Lower leg skin (tissue), 4 donors: ENCODE measurements at regions not wholly inside any gene's neighbourhood (a gene's known extent, or its start where the extent isn't known, plus 50 kb on each side); places are given as distances from the start of the nearest gene placed in this dataset.

Experiments used
- DNase-seq, 2 donors: peaks; one replicate each; pipeline ENCODE4 v3.0.0-alpha.2; 2019; ENCODE audit warnings: low spot score in 2 of 2
- H3K4me3 ChIP-seq: fragments of 200-600 bp; sonication (generic); 2 replicates; pipeline ENCODE4 v1.5.1; 2017; ENCODE audit warnings: mild to moderate bottlenecking, low read depth; ENCODE audit not compliant: poor library complexity, severe bottlenecking
- CTCF ChIP-seq, 3 donors: fragments of 450-650 bp; IDR thresholded peaks; one replicate each; pipeline ENCODE4 v1.5.1; 2016; ENCODE audit warnings: antibody characterized with exemption in 3 of 3, mild to moderate bottlenecking in 3 of 3, moderate library complexity in 2 of 3
- POLR2A ChIP-seq, 2 donors: fragments of 450-650 bp; IDR thresholded peaks; one replicate each; pipeline ENCODE4 v1.6.1; 2016 to 2017; ENCODE audit warnings: antibody characterized with exemption in 2 of 2, mild to moderate bottlenecking in 1 of 2, moderate library complexity in 1 of 2
- WGBS, 2 donors: methylation state at CpG; one replicate each; pipeline ENCODE4 v1.1.5; 2018; 5-methylcytosine and 5-hydroxymethylcytosine counted together
- intact Hi-C: fragments of 100-400 bp; cut with DNase I; formaldehyde crosslinking; loops from one replicate; pipeline ENCODE4 v1.15.0; 2023; ENCODE audit warnings: low total_unique reads

- 79 to 85% methylated on average over 4 of the region's 4 CpGs for WGBS, 2 donors
- no peak for DNase-seq
- intact Hi-C loops, result no loop called here
- H3K4me3 ChIP-seq, result no peak overlapping the region
- TF ChIP-seq CTCF (IDR thresholded peaks at IDR 0.05) (no peak), POLR2A (IDR thresholded peaks at IDR 0.05) (no peak)
Observed at GRCh38 chr16:51562891-51563290, 411.8 kb upstream of the SALL1 start.

- no peak for DNase-seq
- no peak overlapping the region for H3K4me3 ChIP-seq
- TF ChIP-seq CTCF (IDR thresholded peaks at IDR 0.05) (no peak), POLR2A (IDR thresholded peaks at IDR 0.05) (no peak)
- intact Hi-C loops, result no loop called here
- 86 to 87% methylated on average over 3 of the region's 3 CpGs for WGBS, 2 donors
Observed at GRCh38 chr16:51559901-51560300, 408.8 kb upstream of the SALL1 start.

GRCh38 chr16:51557670-51558069, 406.6 kb upstream of the SALL1 start:
- WGBS, 2 donors, result 87 to 89% methylated on average over 3 of the region's 3 CpGs
- no peak for TF ChIP-seq POLR2A (IDR thresholded peaks at IDR 0.05)
- no peak for TF ChIP-seq CTCF (IDR thresholded peaks at IDR 0.05)
- intact Hi-C loops, result no loop called here

GRCh38 chr16:51556694-51557340, 405.7 kb upstream of the SALL1 start:
- no peak overlapping the region for H3K4me3 ChIP-seq
- 9 to 17% methylated on average over 8 to 9 of the region's 9 CpGs for WGBS, 2 donors
- no peak for TF ChIP-seq POLR2A (IDR thresholded peaks at IDR 0.05)
- TF ChIP-seq CTCF (IDR thresholded peaks at IDR 0.05), result no peak
- peak in 1 of 2 donors; percentile 26 for DNase-seq
- intact Hi-C loops, result no loop called here

More at GRCh38 chr16:51557670-51558069, 406.6 kb upstream of the SALL1 start:
- H3K4me3 ChIP-seq, result no peak overlapping the region
- no peak for DNase-seq

GRCh38 chr16:51553910-51554309, 402.8 kb upstream of the SALL1 start:
- WGBS, 2 donors, result 87 to 90% methylated on average over 7 of the region's 7 CpGs
- no peak overlapping the region for H3K4me3 ChIP-seq
- DNase-seq, result no peak
- TF ChIP-seq CTCF (IDR thresholded peaks at IDR 0.05) (no peak), POLR2A (IDR thresholded peaks at IDR 0.05) (no peak)
- intact Hi-C loops, result no loop called here

GRCh38 chr16:51553314-51553713, 402.2 kb upstream of the SALL1 start:
- TF ChIP-seq POLR2A (IDR thresholded peaks at IDR 0.05) (no peak), CTCF (IDR thresholded peaks at IDR 0.05) (no peak)
- intact Hi-C loops, result no loop called here
- H3K4me3 ChIP-seq, result no peak overlapping the region
- no peak for DNase-seq
- WGBS, 2 donors, result 64 to 78% methylated on average over 2 of the region's 2 CpGs
